A549 (cell line): ENCODE measurements at regions not wholly inside any gene's neighbourhood (a gene's known extent, or its start where the extent isn't known, plus 50 kb on each side); places are given as distances from the start of the nearest gene placed in this dataset.

Source experiments
- ATAC-seq, 2 experiments: fragments of 200-7000 bp in 1 of 2; fragments of >200 bp in 1 of 2; cut with Nextera tagmentation in 1 of 2; cut with Tn5 transposase in 1 of 2; 3 replicates each; pipeline versions ENCODE4 v1.8.0 to v1.9.1; 2018 to 2020; ENCODE audit warnings: mild to moderate bottlenecking in 1 of 2, moderate library complexity in 1 of 2
- CTCF ChIA-PET: fragments of 300-600 bp; sonication (Branson Sonifier 250); formaldehyde crosslinking; extraction: SDS; loops from one replicate; lab custom pipeline; 2021; ENCODE audit warnings: antibody characterized with exemption, inconsistent platforms; lab: Yijun Ruan, JAX
- POLR2A ChIA-PET: fragments of 350-600 bp; formaldehyde crosslinking; extraction: SDS; loops from one replicate; lab custom pipeline; 2021; ENCODE audit warnings: antibody characterized with exemption, inconsistent platforms; lab: Yijun Ruan, JAX
- DNase-seq, 2 experiments: peaks; one replicate each; pipeline versions ENCODE4 v3.0.0 to v3.0.0-alpha.2; 2011 to 2016; ENCODE audit warnings: low read depth in 1 of 2, low spot score in 1 of 2
- FAIRE-seq: peaks from 2 replicates; lab custom pipeline; 2011; peaks lifted over from hg19 to GRCh38; lab: Jason Lieb, UNC
- H3K27ac ChIP-seq, 2 experiments: fragments of >200 bp; sonication (Bioruptor Twin); formaldehyde crosslinking; 3 replicates each; pipeline ENCODE4 v1.5.1; 2016 to 2017
- H3K4me1 ChIP-seq: fragments of >200 bp; sonication (Bioruptor Twin); formaldehyde crosslinking; 3 replicates; pipeline ENCODE4 v1.6.1; 2016
- H3K4me2 ChIP-seq: fragments of >200 bp; sonication (Bioruptor Twin); formaldehyde crosslinking; 3 replicates; pipeline ENCODE4 v1.6.1; 2016
- H3K4me3 ChIP-seq: fragments of >200 bp; sonication (Bioruptor Twin); formaldehyde crosslinking; 3 replicates; pipeline ENCODE4 v1.5.1; 2016
- H3K9me3 ChIP-seq: fragments of >200 bp; sonication (Bioruptor Twin); formaldehyde crosslinking; 3 replicates; pipeline ENCODE4 v1.6.1; 2016
- CBX2 ChIP-seq: fragments of 200-600 bp; sonication (generic); IDR thresholded peaks from 2 replicates; pipeline ENCODE4 v1.6.1; 2016; ENCODE audit warnings: low read depth, mild to moderate bottlenecking, borderline replicate concordance
- CBX8 ChIP-seq: fragments of 200-600 bp; sonication (generic); IDR thresholded peaks from 2 replicates; pipeline ENCODE4 v1.6.1; 2016
- CEBPB ChIP-seq, 2 experiments: fragments of >200 bp in 1 of 2; sonication (Bioruptor Twin) in 1 of 2; formaldehyde crosslinking in 1 of 2; IDR thresholded peaks; 2 replicates each; pipeline ENCODE4 v1.6.1; 2012 to 2016
- CHD2 ChIP-seq: fragments of 150-350 bp; IDR thresholded peaks from 2 replicates; pipeline ENCODE4 v1.6.1; 2014; ENCODE audit warnings: low read length; ENCODE audit not compliant: partially characterized antibody
- EHF ChIP-seq: fragments of 250-450 bp; sonication (Bioruptor Pico); IDR thresholded peaks from 2 replicates; pipeline ENCODE4 v1.5.0; 2020; ENCODE audit warnings: mild to moderate bottlenecking
- EHMT2 ChIP-seq: fragments of 200-600 bp; sonication (generic); IDR thresholded peaks from 2 replicates; pipeline ENCODE4 v1.6.1; 2016; ENCODE audit warnings: antibody characterized with exemption, low read depth, mild to moderate bottlenecking, moderate library complexity
- EP300 ChIP-seq, 2 experiments: fragments of >200 bp; sonication (Bioruptor Twin); formaldehyde crosslinking; IDR thresholded peaks; 2 replicates in 1 of 2; 3 replicates in 1 of 2; pipeline ENCODE4 v1.6.1; 2016 to 2017
- FOXS1 ChIP-seq: fragments of 250-450 bp; sonication (Bioruptor Pico); IDR thresholded peaks from 2 replicates; pipeline ENCODE4 v1.5.0; 2020; ENCODE audit warnings: mild to moderate bottlenecking, moderate library complexity
- GATA3 ChIP-seq: IDR thresholded peaks from 2 replicates; pipeline ENCODE4 v1.6.1; 2012; ENCODE audit warnings: borderline replicate concordance
- JUNB ChIP-seq: fragments of >200 bp; sonication (Bioruptor Twin); formaldehyde crosslinking; IDR thresholded peaks from 2 replicates; pipeline ENCODE4 v1.6.1; 2016
- KDM1A ChIP-seq: fragments of 200-600 bp; sonication (generic); IDR thresholded peaks from 2 replicates; pipeline ENCODE4 v1.6.1; 2016; ENCODE audit warnings: low read depth, mild to moderate bottlenecking
- MAX ChIP-seq: IDR thresholded peaks from 2 replicates; pipeline ENCODE4 v1.6.1; 2012
- NPAS2 ChIP-seq: fragments of 250-450 bp; sonication (Bioruptor Pico); IDR thresholded peaks from 2 replicates; pipeline ENCODE4 v1.8.0; 2022; ENCODE audit warnings: mild to moderate bottlenecking, moderate library complexity, borderline replicate concordance
- NR3C1 ChIP-seq: fragments of >200 bp; sonication (Bioruptor Twin); formaldehyde crosslinking; IDR thresholded peaks from 3 replicates; pipeline ENCODE4 v1.6.1; 2017
- POLR2AphosphoS2 ChIP-seq: conservative IDR thresholded peaks from 2 replicates; pipeline ENCODE4 v1.6.1; 2012; ENCODE audit warnings: low read length, improper control_type of control experiment, inconsistent platforms
- RAD21 ChIP-seq, 2 experiments: fragments of >200 bp in 1 of 2; sonication (Bioruptor Twin) in 1 of 2; formaldehyde crosslinking in 1 of 2; IDR thresholded peaks in 1 of 2; conservative IDR thresholded peaks in 1 of 2; 2 replicates in 1 of 2; 3 replicates in 1 of 2; pipeline ENCODE4 v1.6.1; 2012 to 2018; ENCODE audit warnings: inconsistent platforms in 1 of 2
- RARB ChIP-seq: fragments of 250-450 bp; sonication (Bioruptor Pico); IDR thresholded peaks from 2 replicates; pipeline ENCODE4 v1.8.0; 2021; ENCODE audit warnings: mild to moderate bottlenecking, moderate library complexity
- REST ChIP-seq: fragments of 200-600 bp; sonication (generic); IDR thresholded peaks from 2 replicates; pipeline ENCODE4 v1.6.1; 2016; ENCODE audit warnings: antibody characterized with exemption, mild to moderate bottlenecking, moderate library complexity
- ZC3H11A ChIP-seq: fragments of 450-650 bp; IDR thresholded peaks from 2 replicates; pipeline ENCODE4 v1.6.1; 2014; ENCODE audit warnings: antibody characterized with exemption, mild to moderate bottlenecking
- ZSCAN20 ChIP-seq: fragments of 250-450 bp; sonication (Bioruptor Pico); IDR thresholded peaks from 2 replicates; pipeline ENCODE4 v1.8.0; 2022; ENCODE audit warnings: mild to moderate bottlenecking, moderate library complexity
- WGBS: methylation state at CpG from one replicate; pipeline ENCODE4 v1.1.6; 2017; ENCODE audit errors: missing lambda C conversion rate; 5-methylcytosine and 5-hydroxymethylcytosine counted together
- TF ChIP-seq, protein P1 (sequence below): fragments of >200 bp; sonication (Bioruptor Twin); formaldehyde crosslinking; IDR thresholded peaks from 3 replicates; pipeline ENCODE4 v1.6.1; 2016
- TF ChIP-seq, protein P2 (sequence below): IDR thresholded peaks from 2 replicates; pipeline ENCODE4 v1.6.1; 2012; ENCODE audit warnings: low read depth, borderline replicate concordance
- TF ChIP-seq, protein P3 (sequence below): fragments of >200 bp; sonication (Bioruptor Twin); formaldehyde crosslinking; IDR thresholded peaks from 3 replicates; pipeline ENCODE4 v1.5.1; 2016
- TF ChIP-seq, protein P4 (sequence below): fragments of 450-650 bp; IDR thresholded peaks from 2 replicates; pipeline ENCODE4 v1.6.1; 2014; ENCODE audit warnings: antibody characterized with exemption

- TF ChIP-seq ZC3H11A (no peak), EHMT2 (no peak)
These were observed 85.6 kb upstream of the CPEB2 start (continued) for GRCh38 chr4:14916554-14917297.

GRCh38 chr4:14917298-14917633, 85.0 kb upstream of the CPEB2 start:
- ChIA-PET CTCF (no interaction called here), POLR2A (interaction anchor here (1.1 to 1.5 kb wide), 2 partner anchors 84 to 86 kb away, joined by 5 to 6 read pairs; no protein-coding TSS in a partner anchor)
- H3K4me1 ChIP-seq, result peaks cover 33% of the 10 kb centered on the region
- FAIRE-seq (no peak), ATAC-seq (peak; percentile 71 to 76), DNase-seq (no peak)
- TF ChIP-seq NR3C1 (no peak), RAD21 (conservative IDR thresholded peaks at IDR 0.05 in 1 of 2, IDR thresholded peaks at IDR 0.05 in 1 of 2) (peak in 1 of 2 experiments; percentile 20; a peak in 1 of 5 replicates), EHF (CRISPR knock-in tag) (peak; percentile 20; the same call in 1 of the 2 replicates), FOXS1 (no peak), RARB (CRISPR knock-in tag) (no peak), GATA3 (no peak), MAX (no peak), NPAS2 (no peak)
- TF ChIP-seq, protein P1, sequence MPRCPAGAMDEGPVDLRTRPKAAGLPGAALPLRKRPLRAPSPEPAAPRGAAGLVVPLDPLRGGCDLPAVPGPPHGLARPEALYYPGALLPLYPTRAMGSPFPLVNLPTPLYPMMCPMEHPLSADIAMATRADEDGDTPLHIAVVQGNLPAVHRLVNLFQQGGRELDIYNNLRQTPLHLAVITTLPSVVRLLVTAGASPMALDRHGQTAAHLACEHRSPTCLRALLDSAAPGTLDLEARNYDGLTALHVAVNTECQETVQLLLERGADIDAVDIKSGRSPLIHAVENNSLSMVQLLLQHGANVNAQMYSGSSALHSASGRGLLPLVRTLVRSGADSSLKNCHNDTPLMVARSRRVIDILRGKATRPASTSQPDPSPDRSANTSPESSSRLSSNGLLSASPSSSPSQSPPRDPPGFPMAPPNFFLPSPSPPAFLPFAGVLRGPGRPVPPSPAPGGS, result no peak
- TF ChIP-seq, protein P2, sequence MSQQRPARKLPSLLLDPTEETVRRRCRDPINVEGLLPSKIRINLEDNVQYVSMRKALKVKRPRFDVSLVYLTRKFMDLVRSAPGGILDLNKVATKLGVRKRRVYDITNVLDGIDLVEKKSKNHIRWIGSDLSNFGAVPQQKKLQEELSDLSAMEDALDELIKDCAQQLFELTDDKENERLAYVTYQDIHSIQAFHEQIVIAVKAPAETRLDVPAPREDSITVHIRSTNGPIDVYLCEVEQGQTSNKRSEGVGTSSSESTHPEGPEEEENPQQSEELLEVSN, result no peak
- TF ChIP-seq, protein P3, sequence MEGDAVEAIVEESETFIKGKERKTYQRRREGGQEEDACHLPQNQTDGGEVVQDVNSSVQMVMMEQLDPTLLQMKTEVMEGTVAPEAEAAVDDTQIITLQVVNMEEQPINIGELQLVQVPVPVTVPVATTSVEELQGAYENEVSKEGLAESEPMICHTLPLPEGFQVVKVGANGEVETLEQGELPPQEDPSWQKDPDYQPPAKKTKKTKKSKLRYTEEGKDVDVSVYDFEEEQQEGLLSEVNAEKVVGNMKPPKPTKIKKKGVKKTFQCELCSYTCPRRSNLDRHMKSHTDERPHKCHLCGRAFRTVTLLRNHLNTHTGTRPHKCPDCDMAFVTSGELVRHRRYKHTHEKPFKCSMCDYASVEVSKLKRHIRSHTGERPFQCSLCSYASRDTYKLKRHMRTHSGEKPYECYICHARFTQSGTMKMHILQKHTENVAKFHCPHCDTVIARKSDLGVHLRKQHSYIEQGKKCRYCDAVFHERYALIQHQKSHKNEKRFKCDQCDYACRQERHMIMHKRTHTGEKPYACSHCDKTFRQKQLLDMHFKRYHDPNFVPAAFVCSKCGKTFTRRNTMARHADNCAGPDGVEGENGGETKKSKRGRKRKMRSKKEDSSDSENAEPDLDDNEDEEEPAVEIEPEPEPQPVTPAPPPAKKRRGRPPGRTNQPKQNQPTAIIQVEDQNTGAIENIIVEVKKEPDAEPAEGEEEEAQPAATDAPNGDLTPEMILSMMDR, result no peak
- H3K4me2 ChIP-seq, result peak overlapping the region; percentile 86
- 11% methylated on average over 1 of the region's 1 CpG for WGBS
- H3K4me3 ChIP-seq, result no peak overlapping the region; the same call in 2 of the 3 replicates
- peak overlapping the region; percentile 88 to 95 for H3K27ac ChIP-seq
- H3K9me3 ChIP-seq, result no peaks in the 10 kb centered on the region

DNA sequence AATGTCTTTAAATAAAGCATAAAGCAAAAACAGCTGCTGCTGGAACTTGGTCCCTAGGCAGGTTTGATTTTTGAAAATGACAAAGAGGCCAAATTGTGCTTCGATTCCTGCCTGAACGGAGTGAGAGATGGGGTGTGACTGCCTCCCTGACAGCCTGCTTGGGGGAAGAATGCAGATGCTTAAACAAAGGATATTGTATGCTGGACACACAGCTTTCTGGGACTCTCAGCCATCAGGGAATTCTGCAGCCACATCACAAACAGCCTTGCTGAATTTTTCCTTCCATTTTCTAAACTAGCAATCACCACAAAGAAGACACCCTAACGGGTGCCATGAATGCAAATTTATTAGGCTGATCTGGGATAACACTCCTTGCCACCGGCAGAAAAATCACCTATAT, 83.9 kb upstream of the CPEB2 start:
- Histone ChIP-seq H3K4me1 (peaks cover 33% of the 10 kb centered on the region), H3K4me2 (peak overlapping the region; percentile 86; the same call in 2 of the 3 replicates), H3K27ac (peak overlapping the region; percentile 83 to 88), H3K9me3 (no peaks in the 10 kb centered on the region), H3K4me3 (no peak overlapping the region)
- ChIA-PET CTCF (no interaction called here), POLR2A (interaction anchor here (0.9 kb wide), 1 partner anchor 83 kb away, joined by 5 read pairs; the partner anchor contains the start of gene CPEB2)
- 64% methylated on average over 4 of the region's 4 CpGs for WGBS
- DNase-seq (no peak), FAIRE-seq (no peak), ATAC-seq (no peak)
- no peak for TF ChIP-seq CBX8
- no peak for TF ChIP-seq ZSCAN20
- no peak for TF ChIP-seq POLR2AphosphoS2
- TF ChIP-seq EHF (CRISPR knock-in tag), result no peak

GRCh38 chr4:14919785-14920184, 82.5 kb upstream of the CPEB2 start:
- Histone ChIP-seq H3K4me1 (peaks cover 33% of the 10 kb centered on the region), H3K9me3 (no peaks in the 10 kb centered on the region), H3K4me3 (no peak overlapping the region), H3K4me2 (no peak overlapping the region), H3K27ac (peak overlapping the region in 1 of 2 experiments; percentile 61; a peak in 3 of 6 replicates)
- CTCF ChIA-PET, result no interaction called here
- WGBS, result 90% methylated on average over 7 of the region's 7 CpGs
- FAIRE-seq (no peak), DNase-seq (no peak), ATAC-seq (no peak)
- POLR2A ChIA-PET, result no interaction called here
- TF ChIP-seq EHF (CRISPR knock-in tag) (no peak), JUNB (no peak), CBX8 (no peak), CHD2 (no peak), CEBPB (IDR thresholded peaks at IDR 0.05) (no peak), EP300 (IDR thresholded peaks at IDR 0.05) (no peak), CBX2 (no peak), ZC3H11A (no peak), REST (no peak), KDM1A (no peak)
- TF ChIP-seq, protein P4, sequence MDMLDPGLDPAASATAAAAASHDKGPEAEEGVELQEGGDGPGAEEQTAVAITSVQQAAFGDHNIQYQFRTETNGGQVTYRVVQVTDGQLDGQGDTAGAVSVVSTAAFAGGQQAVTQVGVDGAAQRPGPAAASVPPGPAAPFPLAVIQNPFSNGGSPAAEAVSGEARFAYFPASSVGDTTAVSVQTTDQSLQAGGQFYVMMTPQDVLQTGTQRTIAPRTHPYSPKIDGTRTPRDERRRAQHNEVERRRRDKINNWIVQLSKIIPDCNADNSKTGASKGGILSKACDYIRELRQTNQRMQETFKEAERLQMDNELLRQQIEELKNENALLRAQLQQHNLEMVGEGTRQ, result no peak
